Astrocyte (in vitro differentiated cells and primary cell): ENCODE measurements at regions not wholly inside any gene's neighbourhood (a gene's known extent, or its start where the extent isn't known, plus 50 kb on each side); places are given as distances from the start of the nearest gene placed in this dataset.

Experiments
- EZH2 ChIP-seq: IDR thresholded peaks from 2 replicates; pipeline ENCODE4 v1.6.1; 2012; ENCODE audit warnings: mild to moderate bottlenecking, low read length, inconsistent platforms; ENCODE audit not compliant: insufficient read depth
- TF ChIP-seq, protein P1 (sequence below): IDR thresholded peaks from 2 replicates; pipeline ENCODE4 v1.5.1; 2011; ENCODE audit warnings: low read depth, mild to moderate bottlenecking, inconsistent platforms, low read length, moderate library complexity; ENCODE audit not compliant: insufficient read depth

DNA sequence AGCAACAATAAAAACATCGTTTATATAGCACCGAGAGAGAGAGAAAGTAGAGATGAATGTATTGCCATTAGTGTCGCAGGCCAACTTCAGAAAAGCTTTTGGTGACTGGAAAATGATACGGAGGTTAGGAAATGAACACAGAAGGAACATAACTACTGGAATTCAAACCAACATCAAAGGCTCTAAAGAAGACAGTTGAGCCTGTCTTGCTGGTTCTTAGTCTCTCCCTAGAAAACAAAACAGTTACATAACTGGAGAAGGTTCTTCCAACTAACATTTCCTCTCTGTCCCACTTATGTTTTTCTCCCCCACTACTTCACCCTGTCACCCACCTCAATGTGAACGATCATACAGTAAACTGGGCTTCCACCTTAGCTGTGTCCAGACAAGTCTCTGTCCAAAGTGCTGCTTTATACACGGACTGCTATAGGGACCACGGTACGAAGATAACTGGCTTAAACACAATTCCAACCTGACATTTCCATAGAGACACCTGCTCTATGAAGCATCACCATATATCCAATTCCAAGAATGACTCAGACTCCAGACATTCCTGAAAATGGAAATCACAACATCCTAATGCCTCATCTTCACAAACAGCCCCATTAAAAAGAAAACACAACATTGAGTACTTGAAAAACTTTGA, 85.2 kb upstream of the ARHGAP32 start:
- TF ChIP-seq, protein P1, sequence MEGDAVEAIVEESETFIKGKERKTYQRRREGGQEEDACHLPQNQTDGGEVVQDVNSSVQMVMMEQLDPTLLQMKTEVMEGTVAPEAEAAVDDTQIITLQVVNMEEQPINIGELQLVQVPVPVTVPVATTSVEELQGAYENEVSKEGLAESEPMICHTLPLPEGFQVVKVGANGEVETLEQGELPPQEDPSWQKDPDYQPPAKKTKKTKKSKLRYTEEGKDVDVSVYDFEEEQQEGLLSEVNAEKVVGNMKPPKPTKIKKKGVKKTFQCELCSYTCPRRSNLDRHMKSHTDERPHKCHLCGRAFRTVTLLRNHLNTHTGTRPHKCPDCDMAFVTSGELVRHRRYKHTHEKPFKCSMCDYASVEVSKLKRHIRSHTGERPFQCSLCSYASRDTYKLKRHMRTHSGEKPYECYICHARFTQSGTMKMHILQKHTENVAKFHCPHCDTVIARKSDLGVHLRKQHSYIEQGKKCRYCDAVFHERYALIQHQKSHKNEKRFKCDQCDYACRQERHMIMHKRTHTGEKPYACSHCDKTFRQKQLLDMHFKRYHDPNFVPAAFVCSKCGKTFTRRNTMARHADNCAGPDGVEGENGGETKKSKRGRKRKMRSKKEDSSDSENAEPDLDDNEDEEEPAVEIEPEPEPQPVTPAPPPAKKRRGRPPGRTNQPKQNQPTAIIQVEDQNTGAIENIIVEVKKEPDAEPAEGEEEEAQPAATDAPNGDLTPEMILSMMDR = no peak
- TF ChIP-seq EZH2 = no peak
